ENCODE measurements at regions not wholly inside any gene's neighbourhood (a gene's known extent, or its start where the extent isn't known, plus 50 kb on each side); places are given as distances from the start of the nearest gene placed in this dataset.

DNA sequence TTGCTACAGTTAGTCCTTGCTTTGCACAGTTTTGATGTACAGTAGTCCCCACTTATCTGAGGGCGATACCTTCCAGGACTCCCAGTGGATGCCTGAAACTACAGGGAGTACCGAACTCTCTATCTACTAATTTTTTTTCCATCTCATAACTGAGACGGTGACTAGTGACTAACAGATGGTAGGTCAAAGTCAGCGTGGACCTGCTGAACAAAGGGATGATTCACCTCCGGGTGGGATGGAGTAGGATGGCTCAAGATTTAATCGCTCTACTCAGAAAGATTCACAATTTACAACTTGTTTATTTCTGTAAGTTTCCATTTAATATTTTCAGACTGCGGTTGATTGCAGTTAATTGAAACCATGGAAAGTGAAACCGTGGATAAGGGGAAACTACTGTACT is 655.8 kb downstream of the ZNF674 start:
- TF ChIP-seq, protein P1, sequence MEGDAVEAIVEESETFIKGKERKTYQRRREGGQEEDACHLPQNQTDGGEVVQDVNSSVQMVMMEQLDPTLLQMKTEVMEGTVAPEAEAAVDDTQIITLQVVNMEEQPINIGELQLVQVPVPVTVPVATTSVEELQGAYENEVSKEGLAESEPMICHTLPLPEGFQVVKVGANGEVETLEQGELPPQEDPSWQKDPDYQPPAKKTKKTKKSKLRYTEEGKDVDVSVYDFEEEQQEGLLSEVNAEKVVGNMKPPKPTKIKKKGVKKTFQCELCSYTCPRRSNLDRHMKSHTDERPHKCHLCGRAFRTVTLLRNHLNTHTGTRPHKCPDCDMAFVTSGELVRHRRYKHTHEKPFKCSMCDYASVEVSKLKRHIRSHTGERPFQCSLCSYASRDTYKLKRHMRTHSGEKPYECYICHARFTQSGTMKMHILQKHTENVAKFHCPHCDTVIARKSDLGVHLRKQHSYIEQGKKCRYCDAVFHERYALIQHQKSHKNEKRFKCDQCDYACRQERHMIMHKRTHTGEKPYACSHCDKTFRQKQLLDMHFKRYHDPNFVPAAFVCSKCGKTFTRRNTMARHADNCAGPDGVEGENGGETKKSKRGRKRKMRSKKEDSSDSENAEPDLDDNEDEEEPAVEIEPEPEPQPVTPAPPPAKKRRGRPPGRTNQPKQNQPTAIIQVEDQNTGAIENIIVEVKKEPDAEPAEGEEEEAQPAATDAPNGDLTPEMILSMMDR (IDR thresholded peaks at IDR 0.05): no peak
- TF ChIP-seq POLR2A (IDR thresholded peaks at IDR 0.05) (no peak), POLR2AphosphoS5 (IDR thresholded peaks at IDR 0.05; ENCODE audit: insufficient read depth in 1 of 2, low read depth in 1 of 2) (no peak)
